Peyer's patch (tissue), 4 donors: ENCODE measurements at regions not wholly inside any gene's neighbourhood (a gene's known extent, or its start where the extent isn't known, plus 50 kb on each side); places are given as distances from the start of the nearest gene placed in this dataset.
"Not testable (repeated sequence)": the region's sequence is repeated elsewhere in the genome, so short reads cannot be mapped to it uniquely, and the experiment has no call there.

ENCODE experiments used
- DNase-seq, 3 donors: peaks; one replicate each; pipeline ENCODE4 v3.0.0-alpha.2; 2017 to 2019
- H3K27ac ChIP-seq, 4 donors: fragments of 200-600 bp; sonication (generic); one replicate each; pipeline ENCODE4 v1.5.1; 2016 to 2019
- H3K27me3 ChIP-seq, 2 donors: fragments of 200-600 bp; sonication (generic); one replicate each; pipeline ENCODE4 v1.5.1; 2019
- H3K36me3 ChIP-seq, 3 donors: fragments of 200-600 bp; sonication (generic); one replicate each; pipeline ENCODE4 v1.5.1; 2016 to 2019
- H3K4me1 ChIP-seq, 4 donors: fragments of 200-600 bp; sonication (generic); one replicate each; pipeline ENCODE4 v1.5.1; 2016 to 2019
- H3K4me3 ChIP-seq, 4 donors: fragments of 200-600 bp; sonication (generic); 1 replicate in 3 of 4; 2 replicates in 1 of 4; pipeline ENCODE4 v1.5.1; 2016 to 2019; ENCODE audit warnings: mild to moderate bottlenecking in 1 of 4
- H3K9me3 ChIP-seq, 4 donors: fragments of 200-600 bp; sonication (generic); one replicate each; pipeline ENCODE4 v1.5.1; 2016 to 2019; ENCODE audit warnings: mild to moderate bottlenecking in 1 of 4
- POLR2A ChIP-seq, 2 donors: fragments of 450-650 bp; IDR thresholded peaks; one replicate each; pipeline ENCODE4 v1.5.1; 2017; ENCODE audit warnings: antibody characterized with exemption in 2 of 2, mild to moderate bottlenecking in 2 of 2, moderate library complexity in 2 of 2
- TF ChIP-seq, protein P1 (sequence below), 6 experiments: fragments of 450-650 bp in 4 of 6; fragments of 200-600 bp in 2 of 6; sonication (generic) in 1 of 6; IDR thresholded peaks; one replicate each; pipeline ENCODE4 v1.5.1; 2017 to 2019; ENCODE audit warnings: antibody characterized with exemption in 6 of 6, mild to moderate bottlenecking in 3 of 6, moderate library complexity in 1 of 6

DNA sequence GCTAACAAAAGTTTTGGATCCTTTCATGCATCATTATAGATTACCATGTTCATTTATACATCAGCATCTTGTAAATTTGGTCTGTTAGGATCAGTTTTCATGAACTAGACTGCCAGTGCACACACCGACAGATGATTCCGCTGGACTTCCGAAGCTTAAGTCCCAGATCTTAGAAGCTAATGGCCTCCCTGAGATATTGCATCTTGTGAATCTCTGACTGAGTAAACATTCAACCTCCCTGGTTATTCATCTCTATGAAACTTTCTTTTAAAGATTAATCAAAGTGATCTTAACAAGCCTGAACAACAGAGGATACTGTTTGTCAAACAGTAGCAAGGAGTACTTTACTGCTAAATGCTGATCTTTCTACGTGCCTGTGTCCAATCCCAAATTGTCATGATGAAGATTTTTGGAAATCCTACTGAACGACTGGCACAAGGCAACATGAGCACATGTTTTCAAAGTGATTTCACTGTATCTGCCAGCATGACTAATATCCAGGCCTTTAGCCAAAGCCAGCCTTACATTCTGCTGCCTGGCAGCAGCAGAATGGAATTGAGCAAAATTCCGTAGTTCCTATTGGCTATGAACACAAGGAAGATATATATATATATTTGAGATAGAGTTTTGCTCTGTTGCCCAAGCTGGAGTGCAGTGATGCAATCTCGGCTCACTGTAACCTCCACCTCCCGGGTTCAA, 91.3 kb upstream of the ANK3 start:
- no peaks in the 10 kb centered on the region for H3K27me3 ChIP-seq
- no peaks in the 10 kb centered on the region for H3K9me3 ChIP-seq
- TF ChIP-seq, protein P1, sequence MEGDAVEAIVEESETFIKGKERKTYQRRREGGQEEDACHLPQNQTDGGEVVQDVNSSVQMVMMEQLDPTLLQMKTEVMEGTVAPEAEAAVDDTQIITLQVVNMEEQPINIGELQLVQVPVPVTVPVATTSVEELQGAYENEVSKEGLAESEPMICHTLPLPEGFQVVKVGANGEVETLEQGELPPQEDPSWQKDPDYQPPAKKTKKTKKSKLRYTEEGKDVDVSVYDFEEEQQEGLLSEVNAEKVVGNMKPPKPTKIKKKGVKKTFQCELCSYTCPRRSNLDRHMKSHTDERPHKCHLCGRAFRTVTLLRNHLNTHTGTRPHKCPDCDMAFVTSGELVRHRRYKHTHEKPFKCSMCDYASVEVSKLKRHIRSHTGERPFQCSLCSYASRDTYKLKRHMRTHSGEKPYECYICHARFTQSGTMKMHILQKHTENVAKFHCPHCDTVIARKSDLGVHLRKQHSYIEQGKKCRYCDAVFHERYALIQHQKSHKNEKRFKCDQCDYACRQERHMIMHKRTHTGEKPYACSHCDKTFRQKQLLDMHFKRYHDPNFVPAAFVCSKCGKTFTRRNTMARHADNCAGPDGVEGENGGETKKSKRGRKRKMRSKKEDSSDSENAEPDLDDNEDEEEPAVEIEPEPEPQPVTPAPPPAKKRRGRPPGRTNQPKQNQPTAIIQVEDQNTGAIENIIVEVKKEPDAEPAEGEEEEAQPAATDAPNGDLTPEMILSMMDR (IDR thresholded peaks at IDR 0.05): no peak
- TF ChIP-seq POLR2A (IDR thresholded peaks at IDR 0.05): no peak
- DNase-seq: no peak
- no peak overlapping the region for H3K27ac ChIP-seq
- no peak overlapping the region for H3K4me3 ChIP-seq
- no peaks in the 10 kb centered on the region for H3K4me1 ChIP-seq
- H3K36me3 ChIP-seq: no peaks in the 10 kb centered on the region

DNA sequence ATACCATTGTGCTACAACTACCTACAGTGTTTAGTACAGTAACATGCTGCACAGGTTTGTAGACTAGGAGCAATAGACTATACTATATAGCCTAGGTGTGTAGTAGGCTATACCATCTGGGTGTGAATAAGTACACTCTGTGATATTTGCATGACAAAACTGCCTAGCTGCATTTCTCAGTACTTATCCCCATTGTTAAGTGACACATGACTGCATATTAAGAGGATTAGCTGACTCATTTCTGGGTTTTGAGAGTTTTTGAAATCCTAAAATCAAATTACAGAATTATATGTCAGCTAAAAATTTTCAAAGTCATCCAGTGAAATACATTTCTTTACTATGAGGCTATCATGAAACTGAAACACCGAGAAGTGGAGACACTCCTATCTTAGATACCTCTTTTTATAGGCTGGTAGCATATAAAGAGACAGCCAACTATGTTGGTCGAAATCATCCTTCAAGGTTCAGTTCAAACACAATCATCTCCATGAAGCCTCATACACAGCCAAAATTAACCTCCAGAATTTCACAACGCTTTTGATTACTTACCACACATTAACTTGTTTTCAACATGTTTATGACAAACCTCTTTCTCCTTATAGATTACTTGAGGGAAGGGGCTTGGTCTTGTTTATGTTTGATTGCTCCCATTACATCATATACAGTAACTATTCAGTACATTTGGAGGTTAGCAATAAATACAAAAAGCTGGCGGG, 89.8 kb upstream of the ANK3 start:
- Histone ChIP-seq H3K4me3 (no peak overlapping the region), H3K9me3 (no peaks in the 10 kb centered on the region), H3K27me3 (no peaks in the 10 kb centered on the region), H3K36me3 (no peaks in the 10 kb centered on the region), H3K4me1 (no peaks in the 10 kb centered on the region), H3K27ac (no peak overlapping the region)
- TF ChIP-seq, protein P1 (IDR thresholded peaks at IDR 0.05): no peak
- no peak for TF ChIP-seq POLR2A (IDR thresholded peaks at IDR 0.05)
- no peak for DNase-seq

DNA sequence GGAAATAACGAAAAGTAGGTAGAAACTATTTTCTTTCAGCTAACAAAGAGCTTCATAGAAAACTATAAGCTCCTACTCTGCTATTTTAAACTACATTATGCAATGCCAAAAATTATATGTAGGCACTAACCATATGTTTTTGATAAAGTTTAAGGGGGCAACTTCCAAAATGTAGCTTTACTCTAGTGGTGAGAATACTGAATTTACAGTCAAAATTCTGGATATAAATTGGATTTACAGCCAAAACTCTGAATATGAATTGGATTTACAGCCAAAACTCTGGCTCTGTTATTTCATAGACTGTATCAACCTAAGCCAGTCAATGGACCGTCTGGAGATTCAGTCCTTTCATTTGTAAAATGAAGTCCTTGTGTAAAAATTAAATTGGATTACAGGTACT, 86.8 kb upstream of the ANK3 start:
- H3K36me3 ChIP-seq: no peaks in the 10 kb centered on the region
- H3K27me3 ChIP-seq: no peaks in the 10 kb centered on the region
- DNase-seq: no peak
- no peak for TF ChIP-seq POLR2A (IDR thresholded peaks at IDR 0.05)
- TF ChIP-seq, protein P1 (IDR thresholded peaks at IDR 0.05): no peak
- H3K4me3 ChIP-seq: no peak overlapping the region
- no peaks in the 10 kb centered on the region for H3K9me3 ChIP-seq
- H3K27ac ChIP-seq: no peak overlapping the region
- H3K4me1 ChIP-seq: no peaks in the 10 kb centered on the region

DNA sequence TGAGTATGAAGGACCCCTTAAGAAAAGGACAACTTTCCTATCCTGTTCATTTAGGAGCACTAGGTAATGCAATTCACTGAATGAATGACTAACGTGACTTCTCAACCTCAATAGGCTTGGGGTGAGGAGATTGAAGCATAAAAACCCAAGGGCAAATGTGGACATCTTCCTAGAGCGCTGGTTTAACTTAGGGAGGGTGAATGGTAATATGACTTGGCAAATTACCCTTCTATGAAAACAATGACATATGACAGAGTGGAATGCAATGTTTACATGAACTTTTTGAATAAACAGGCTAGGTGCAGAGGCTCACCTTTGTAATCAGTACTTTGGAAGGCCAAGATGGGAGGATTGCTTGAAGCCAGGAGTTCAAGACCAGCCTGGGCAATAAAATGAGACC, 83.9 kb upstream of the ANK3 start:
- no peaks in the 10 kb centered on the region for H3K36me3 ChIP-seq
- no peak overlapping the region for H3K27ac ChIP-seq
- H3K9me3 ChIP-seq: no peaks in the 10 kb centered on the region
- no peak for DNase-seq
- no peaks in the 10 kb centered on the region for H3K4me1 ChIP-seq
- no peak for TF ChIP-seq POLR2A (IDR thresholded peaks at IDR 0.05)
- TF ChIP-seq, protein P1 (IDR thresholded peaks at IDR 0.05): no peak
- H3K4me3 ChIP-seq: no peak overlapping the region
- H3K27me3 ChIP-seq: no peaks in the 10 kb centered on the region

- Histone ChIP-seq H3K27ac (no peak overlapping the region), H3K4me1 (no peaks in the 10 kb centered on the region), H3K9me3 (no peaks in the 10 kb centered on the region), H3K36me3 (no peaks in the 10 kb centered on the region), H3K27me3 (no peaks in the 10 kb centered on the region), H3K4me3 (no peak overlapping the region)
- no peak for TF ChIP-seq POLR2A (IDR thresholded peaks at IDR 0.05)
- TF ChIP-seq, protein P1 (IDR thresholded peaks at IDR 0.05): no peak
- DNase-seq: no peak
Measured at GRCh38 chr10:60470091-60470490, 80.4 kb upstream of the ANK3 start.

GRCh38 chr10:60469147-60469546, 79.5 kb upstream of the ANK3 start:
- not testable (repeated sequence) for H3K27ac ChIP-seq, H3K36me3 ChIP-seq, DNase-seq, H3K9me3 ChIP-seq, H3K4me3 ChIP-seq, H3K27me3 ChIP-seq, H3K4me1 ChIP-seq
